ENCODE measurements at regions not wholly inside any gene's neighbourhood (a gene's known extent, or its start where the extent isn't known, plus 50 kb on each side); places are given as distances from the start of the nearest gene placed in this dataset.

DNA sequence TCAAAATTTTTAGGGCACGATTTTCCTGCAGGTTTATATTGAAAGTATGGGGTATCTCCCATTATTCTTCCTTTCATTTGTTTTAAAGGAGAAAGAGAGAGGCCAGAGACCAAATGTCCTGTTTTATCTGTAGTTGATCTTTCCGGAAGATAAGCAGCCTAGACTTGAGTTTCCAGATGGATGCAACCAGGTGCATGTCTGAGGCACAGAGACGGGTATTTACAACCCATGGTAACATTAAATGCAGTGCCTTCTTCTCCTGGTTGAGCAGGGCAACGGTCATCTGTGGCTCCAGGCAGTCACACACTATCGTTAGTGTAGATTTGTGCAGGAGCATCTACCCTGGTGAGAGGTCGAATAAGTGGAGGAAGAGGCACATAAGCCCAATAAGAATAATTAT is 1507.1 kb downstream of the UQCRFS1 start:
- Histone ChIP-seq H3K9me3 (replicated peaks; ENCODE audit: low read length) (no peaks in the 10 kb centered on the region), H3K4me3 (ENCODE audit: low read length) (no peak overlapping the region), H3K9ac (ENCODE audit: low read depth, low read length) (no peak overlapping the region), H3K4me2 (ENCODE audit: low read length) (no peak overlapping the region), H3K27me3 (ENCODE audit: control insufficient read depth, insufficient read depth, low read length) (no peaks in the 10 kb centered on the region), H3K36me3 (ENCODE audit: insufficient read depth, low read length) (no peaks in the 10 kb centered on the region), H3K4me1 (ENCODE audit: control insufficient read depth, insufficient read depth, low read length) (no peaks in the 10 kb centered on the region)

GRCh38 chr19:27694361-27695055 is 1518.4 kb downstream of the UQCRFS1 start:
- Histone ChIP-seq H3K36me3 (ENCODE audit: insufficient read depth, low read length) (no peaks in the 10 kb centered on the region), H3K4me3 (ENCODE audit: low read length) (no peak overlapping the region), H3K9ac (ENCODE audit: low read depth, low read length) (no peak overlapping the region), H3K9me3 (replicated peaks; ENCODE audit: low read length) (no peaks in the 10 kb centered on the region), H3K4me2 (ENCODE audit: low read length) (no peak overlapping the region), H3K27me3 (ENCODE audit: control insufficient read depth, insufficient read depth, low read length) (no peaks in the 10 kb centered on the region), H3K4me1 (ENCODE audit: control insufficient read depth, insufficient read depth, low read length) (no peaks in the 10 kb centered on the region)

GRCh38 chr19:27691991-27692390 is 1521.0 kb downstream of the UQCRFS1 start:
- Histone ChIP-seq H3K4me3 (ENCODE audit: low read length) (no peak overlapping the region), H3K4me1 (ENCODE audit: control insufficient read depth, insufficient read depth, low read length) (no peaks in the 10 kb centered on the region), H3K9me3 (replicated peaks; ENCODE audit: low read length) (no peaks in the 10 kb centered on the region), H3K27me3 (ENCODE audit: control insufficient read depth, insufficient read depth, low read length) (no peaks in the 10 kb centered on the region), H3K4me2 (ENCODE audit: low read length) (no peak overlapping the region), H3K9ac (ENCODE audit: low read depth, low read length) (no peak overlapping the region), H3K36me3 (ENCODE audit: insufficient read depth, low read length) (no peaks in the 10 kb centered on the region)

DNA sequence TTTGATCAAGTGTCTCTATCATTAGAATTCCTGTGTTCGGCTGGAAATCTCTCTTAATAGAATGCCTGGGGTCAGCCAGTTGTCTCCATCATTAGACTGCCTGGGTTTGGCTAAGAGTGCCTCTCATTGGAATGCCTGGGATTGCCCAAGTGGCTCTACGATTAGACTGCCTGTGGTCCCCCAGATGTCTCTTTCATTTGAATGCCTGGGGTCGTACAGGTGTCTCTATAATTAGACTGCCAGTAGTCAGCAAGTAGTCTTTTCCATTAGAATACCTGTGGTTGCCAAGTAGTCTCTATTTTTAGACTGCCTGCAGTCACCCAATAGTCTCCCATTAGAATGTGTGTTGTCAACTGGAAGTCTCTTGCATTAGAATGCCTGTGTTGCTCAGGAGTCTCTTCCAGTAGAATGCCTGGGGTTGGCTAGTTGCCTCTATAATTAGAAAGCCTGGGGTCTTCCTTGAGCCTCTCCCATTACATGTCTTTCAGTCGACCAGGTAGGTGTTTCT is 1523.2 kb downstream of the UQCRFS1 start:
- H3K4me2 ChIP-seq (ENCODE audit: low read length): no peak overlapping the region
- H3K27me3 ChIP-seq (ENCODE audit: control insufficient read depth, insufficient read depth, low read length): no peaks in the 10 kb centered on the region
- no peaks in the 10 kb centered on the region for H3K9me3 ChIP-seq (replicated peaks; ENCODE audit: low read length)
- H3K9ac ChIP-seq (ENCODE audit: low read depth, low read length): no peak overlapping the region
- H3K4me1 ChIP-seq (ENCODE audit: control insufficient read depth, insufficient read depth, low read length): no peaks in the 10 kb centered on the region
- H3K4me3 ChIP-seq (ENCODE audit: low read length): no peak overlapping the region
- H3K36me3 ChIP-seq (ENCODE audit: insufficient read depth, low read length): no peaks in the 10 kb centered on the region

GRCh38 chr19:27684293-27684692 is 1528.7 kb downstream of the UQCRFS1 start:
- Histone ChIP-seq H3K27me3 (ENCODE audit: control insufficient read depth, insufficient read depth, low read length) (no peaks in the 10 kb centered on the region), H3K9ac (ENCODE audit: low read depth, low read length) (no peak overlapping the region), H3K9me3 (replicated peaks; ENCODE audit: low read length) (no peaks in the 10 kb centered on the region)

DNA sequence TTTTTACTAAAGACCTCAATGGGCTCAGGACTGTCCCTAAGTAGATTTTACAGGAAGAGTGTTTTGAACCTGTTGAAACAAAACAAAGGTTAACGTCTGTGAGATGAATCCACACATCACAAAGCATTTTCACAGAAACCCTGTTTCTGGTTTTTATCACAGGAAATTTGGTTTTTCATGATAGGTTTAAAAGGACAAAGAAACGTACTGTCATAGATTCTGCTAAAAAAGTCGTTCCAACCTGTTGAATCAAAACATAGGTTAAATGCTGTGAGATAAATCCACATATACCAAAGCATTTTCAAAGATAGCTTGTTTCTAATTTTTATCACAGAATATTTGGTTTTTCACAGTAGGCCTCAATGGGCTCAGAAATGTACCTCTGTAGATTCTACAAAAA is 1531.0 kb downstream of the UQCRFS1 start:
- H3K36me3 ChIP-seq (ENCODE audit: insufficient read depth, low read length): no peaks in the 10 kb centered on the region
- H3K4me3 ChIP-seq (ENCODE audit: low read length): no peak overlapping the region
- H3K4me2 ChIP-seq (ENCODE audit: low read length): no peak overlapping the region
- H3K9me3 ChIP-seq (replicated peaks; ENCODE audit: low read length): no peaks in the 10 kb centered on the region
- H3K9ac ChIP-seq (ENCODE audit: low read depth, low read length): no peak overlapping the region
- no peaks in the 10 kb centered on the region for H3K4me1 ChIP-seq (ENCODE audit: control insufficient read depth, insufficient read depth, low read length)
- no peaks in the 10 kb centered on the region for H3K27me3 ChIP-seq (ENCODE audit: control insufficient read depth, insufficient read depth, low read length)

More at GRCh38 chr19:27684293-27684692, 1528.7 kb downstream of the UQCRFS1 start:
- Histone ChIP-seq H3K4me2 (ENCODE audit: low read length) (no peak overlapping the region), H3K4me3 (ENCODE audit: low read length) (no peak overlapping the region), H3K4me1 (ENCODE audit: control insufficient read depth, insufficient read depth, low read length) (no peaks in the 10 kb centered on the region), H3K36me3 (ENCODE audit: insufficient read depth, low read length) (no peaks in the 10 kb centered on the region)

DNA sequence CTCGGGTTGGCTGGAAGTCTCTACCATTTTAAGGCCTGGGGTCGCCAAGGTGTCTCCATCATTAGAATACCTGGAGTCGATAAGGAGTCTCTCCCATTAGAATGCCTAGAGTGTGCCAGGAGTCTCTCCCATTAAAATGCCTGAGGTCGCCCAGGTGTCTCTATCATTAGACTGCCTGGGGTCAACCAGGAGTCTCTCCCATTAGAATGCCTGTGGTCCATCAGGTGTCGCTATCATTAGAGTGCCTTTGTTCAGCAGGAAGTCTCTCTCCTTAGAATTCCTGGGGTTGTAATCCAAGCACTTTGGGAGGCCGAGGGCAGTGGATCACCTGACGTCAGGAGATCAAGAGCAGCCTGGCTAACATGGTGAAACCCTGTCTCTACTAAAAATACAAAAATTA is 1533.0 kb downstream of the UQCRFS1 start:
- Histone ChIP-seq H3K9ac (ENCODE audit: low read depth, low read length) (no peak overlapping the region), H3K4me1 (ENCODE audit: control insufficient read depth, insufficient read depth, low read length) (no peaks in the 10 kb centered on the region), H3K36me3 (ENCODE audit: insufficient read depth, low read length) (no peaks in the 10 kb centered on the region), H3K27me3 (ENCODE audit: control insufficient read depth, insufficient read depth, low read length) (no peaks in the 10 kb centered on the region), H3K4me3 (ENCODE audit: low read length) (no peak overlapping the region), H3K4me2 (ENCODE audit: low read length) (no peak overlapping the region), H3K9me3 (replicated peaks; ENCODE audit: low read length) (no peaks in the 10 kb centered on the region)

DNA sequence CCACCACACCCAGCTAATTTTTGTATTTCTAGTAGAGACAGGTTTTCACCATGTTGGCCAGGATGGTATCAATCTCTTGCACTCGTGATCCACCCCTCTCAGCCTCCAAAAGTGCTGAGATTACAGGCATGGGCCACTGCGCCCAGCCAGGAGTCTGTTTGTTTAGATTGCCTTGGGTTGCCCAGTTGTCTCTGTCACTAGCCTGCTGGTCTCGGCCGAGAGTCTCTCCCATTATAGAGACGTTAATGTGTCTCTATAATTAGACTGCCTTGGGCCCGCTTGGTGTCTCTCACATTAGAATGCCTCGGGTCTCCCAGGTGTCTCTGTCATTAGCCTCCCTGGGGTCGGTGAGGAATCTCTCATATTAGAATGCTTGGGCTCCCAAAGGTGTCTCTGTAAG is 1533.6 kb downstream of the UQCRFS1 start:
- H3K9me3 ChIP-seq (replicated peaks; ENCODE audit: low read length): no peaks in the 10 kb centered on the region
- H3K27me3 ChIP-seq (ENCODE audit: control insufficient read depth, insufficient read depth, low read length): no peaks in the 10 kb centered on the region
- H3K9ac ChIP-seq (ENCODE audit: low read depth, low read length): no peak overlapping the region
- H3K4me1 ChIP-seq (ENCODE audit: control insufficient read depth, insufficient read depth, low read length): no peaks in the 10 kb centered on the region
- H3K4me3 ChIP-seq (ENCODE audit: low read length): no peak overlapping the region
- no peak overlapping the region for H3K4me2 ChIP-seq (ENCODE audit: low read length)
- no peaks in the 10 kb centered on the region for H3K36me3 ChIP-seq (ENCODE audit: insufficient read depth, low read length)

GRCh38 chr19:27676877-27677276 is 1536.1 kb downstream of the UQCRFS1 start:
- Histone ChIP-seq H3K4me1 (ENCODE audit: control insufficient read depth, insufficient read depth, low read length) (no peaks in the 10 kb centered on the region), H3K9ac (ENCODE audit: low read depth, low read length) (no peak overlapping the region), H3K4me3 (ENCODE audit: low read length) (no peak overlapping the region), H3K4me2 (ENCODE audit: low read length) (no peak overlapping the region), H3K27me3 (ENCODE audit: control insufficient read depth, insufficient read depth, low read length) (no peaks in the 10 kb centered on the region), H3K9me3 (replicated peaks; ENCODE audit: low read length) (no peaks in the 10 kb centered on the region), H3K36me3 (ENCODE audit: insufficient read depth, low read length) (no peaks in the 10 kb centered on the region)

DNA sequence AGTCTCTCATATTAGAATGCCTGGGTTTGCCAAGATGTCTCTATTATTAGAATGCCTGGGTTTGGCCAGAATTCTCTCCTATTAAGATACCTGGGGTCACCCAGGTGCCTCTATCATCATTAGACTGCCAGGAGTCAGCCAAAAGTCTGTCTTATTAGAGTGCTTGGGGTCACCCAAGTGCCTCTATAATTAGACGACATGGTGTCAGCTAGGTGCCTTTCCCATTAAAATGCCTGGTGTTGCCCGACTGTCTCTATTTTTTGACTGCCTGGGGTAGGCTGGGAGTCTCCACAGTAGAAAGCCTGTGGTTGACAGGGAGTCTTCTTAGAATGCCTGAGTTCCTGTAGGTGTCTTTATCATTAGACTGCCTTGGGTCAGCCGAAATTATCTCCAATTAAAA is 1536.6 kb downstream of the UQCRFS1 start:
- no peaks in the 10 kb centered on the region for H3K4me1 ChIP-seq (ENCODE audit: control insufficient read depth, insufficient read depth, low read length)
- H3K9me3 ChIP-seq (replicated peaks; ENCODE audit: low read length): no peaks in the 10 kb centered on the region
- H3K4me3 ChIP-seq (ENCODE audit: low read length): no peak overlapping the region
- H3K36me3 ChIP-seq (ENCODE audit: insufficient read depth, low read length): no peaks in the 10 kb centered on the region
- H3K9ac ChIP-seq (ENCODE audit: low read depth, low read length): no peak overlapping the region
- no peaks in the 10 kb centered on the region for H3K27me3 ChIP-seq (ENCODE audit: control insufficient read depth, insufficient read depth, low read length)
- no peak overlapping the region for H3K4me2 ChIP-seq (ENCODE audit: low read length)

DNA sequence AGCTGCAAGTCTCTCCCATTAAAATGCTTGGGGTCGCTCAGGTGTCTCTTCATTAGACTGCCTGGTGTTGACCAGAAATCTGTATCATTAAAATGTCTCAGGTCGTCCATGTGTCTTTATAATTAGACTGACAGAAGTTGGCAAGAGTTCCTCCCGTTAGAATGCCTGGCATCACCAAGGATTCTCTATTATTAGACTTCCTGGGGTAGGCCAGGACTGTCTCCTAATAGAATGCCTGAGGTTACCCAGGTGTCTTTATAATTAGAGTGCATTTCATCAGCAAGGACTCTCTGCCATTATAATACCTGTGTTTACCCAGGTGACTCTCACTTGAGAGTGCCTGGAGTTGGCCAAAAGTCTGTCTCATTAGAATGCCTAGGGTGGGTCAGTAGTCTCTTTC is 1537.2 kb downstream of the UQCRFS1 start:
- Histone ChIP-seq H3K4me3 (ENCODE audit: low read length) (no peak overlapping the region), H3K9me3 (replicated peaks; ENCODE audit: low read length) (no peaks in the 10 kb centered on the region)

DNA sequence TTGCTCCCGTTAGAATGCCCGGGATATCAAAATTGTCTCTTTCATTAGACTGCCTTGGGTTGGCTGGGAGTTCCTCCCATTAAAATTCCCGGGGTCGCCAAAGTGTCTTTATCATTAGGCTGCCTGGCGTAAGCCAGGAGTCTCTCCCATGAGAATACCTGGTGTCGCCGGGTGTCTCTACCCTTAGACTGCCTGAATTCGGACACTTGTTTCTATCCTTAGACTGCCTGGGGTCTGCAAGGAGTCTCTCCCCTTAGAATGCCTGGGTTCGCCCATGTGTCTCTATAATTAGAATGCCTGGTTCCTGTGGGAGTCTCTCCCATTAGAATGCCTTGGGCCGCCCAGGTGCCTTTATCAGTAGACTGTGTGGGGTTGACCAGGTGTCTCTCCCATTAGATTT is 1538.2 kb downstream of the UQCRFS1 start:
- H3K4me2 ChIP-seq (ENCODE audit: low read length): no peak overlapping the region
- peaks cover 3% of the 10 kb centered on the region for H3K9me3 ChIP-seq (replicated peaks; ENCODE audit: low read length)
- H3K27me3 ChIP-seq (ENCODE audit: control insufficient read depth, insufficient read depth, low read length): no peaks in the 10 kb centered on the region
- H3K36me3 ChIP-seq (ENCODE audit: insufficient read depth, low read length): no peaks in the 10 kb centered on the region
- no peak overlapping the region for H3K4me3 ChIP-seq (ENCODE audit: low read length)
- no peaks in the 10 kb centered on the region for H3K4me1 ChIP-seq (ENCODE audit: control insufficient read depth, insufficient read depth, low read length)
- no peak overlapping the region for H3K9ac ChIP-seq (ENCODE audit: low read depth, low read length)

More for the DNA sequence above, 1537.2 kb downstream of the UQCRFS1 start:
- Histone ChIP-seq H3K4me1 (ENCODE audit: control insufficient read depth, insufficient read depth, low read length) (no peaks in the 10 kb centered on the region), H3K9ac (ENCODE audit: low read depth, low read length) (no peak overlapping the region), H3K27me3 (ENCODE audit: control insufficient read depth, insufficient read depth, low read length) (no peaks in the 10 kb centered on the region), H3K36me3 (ENCODE audit: insufficient read depth, low read length) (no peaks in the 10 kb centered on the region), H3K4me2 (ENCODE audit: low read length) (no peak overlapping the region)
